SK-N-SH treated with all-trans-retinoic acid at 6 μM for 48 hours (cell line): ENCODE measurements at regions not wholly inside any gene's neighbourhood (a gene's known extent, or its start where the extent isn't known, plus 50 kb on each side); places are given as distances from the start of the nearest gene placed in this dataset.

Experiments used
- ATAC-seq: fragments of 200-7000 bp; cut with Tn5 transposase; 3 replicates; pipeline ENCODE4 v1.9.1; 2020; ENCODE audit warnings: mild to moderate bottlenecking, moderate library complexity
- ARNTL ChIP-seq: fragments of 450-650 bp; formaldehyde crosslinking; IDR thresholded peaks from 2 replicates; pipeline ENCODE4 v1.5.0; 2020; ENCODE audit warnings: low read depth, mild to moderate bottlenecking, moderate library complexity, borderline replicate concordance
- BACH2 ChIP-seq: fragments of 250-450 bp; sonication (Bioruptor Pico); IDR thresholded peaks from 2 replicates; pipeline ENCODE4 v1.9.0; 2021; ENCODE audit warnings: mild to moderate bottlenecking, borderline replicate concordance
- CREB5 ChIP-seq: fragments of 250-450 bp; sonication (Bioruptor Pico); IDR thresholded peaks from 2 replicates; pipeline ENCODE4 v1.5.1; 2020; ENCODE audit warnings: low read depth, mild to moderate bottlenecking, moderate library complexity
- CSDC2 ChIP-seq: fragments of 250-450 bp; sonication (Bioruptor Pico); IDR thresholded peaks from 2 replicates; pipeline ENCODE4 v1.5.0; 2020; ENCODE audit warnings: mild to moderate bottlenecking, moderate library complexity
- CSRNP3 ChIP-seq: fragments of 250-450 bp; sonication (Bioruptor Pico); IDR thresholded peaks from 2 replicates; pipeline ENCODE4 v1.5.1; 2021; ENCODE audit warnings: mild to moderate bottlenecking, moderate library complexity
- ESRRG ChIP-seq: fragments of 250-450 bp; sonication (Bioruptor Pico); IDR thresholded peaks from 2 replicates; pipeline ENCODE4 v1.6.1; 2021; ENCODE audit warnings: mild to moderate bottlenecking
- GLIS3 ChIP-seq: fragments of 250-450 bp; sonication (Bioruptor Pico); IDR thresholded peaks from 2 replicates; pipeline ENCODE4 v1.5.0; 2020; ENCODE audit warnings: mild to moderate bottlenecking, moderate library complexity
- ISL1 ChIP-seq: fragments of 250-450 bp; sonication (Bioruptor Pico); IDR thresholded peaks from 2 replicates; pipeline ENCODE4 v2.1.2; 2022; ENCODE audit warnings: mild to moderate bottlenecking, moderate library complexity
- OSR1 ChIP-seq: fragments of 250-450 bp; sonication (Bioruptor Pico); IDR thresholded peaks from 2 replicates; pipeline ENCODE4 v1.8.0; 2022; ENCODE audit warnings: moderate library complexity, mild to moderate bottlenecking, inconsistent platforms
- PATZ1 ChIP-seq: fragments of 250-450 bp; sonication (Bioruptor Pico); IDR thresholded peaks from 2 replicates; pipeline ENCODE4 v1.8.0; 2020; ENCODE audit warnings: mild to moderate bottlenecking, moderate library complexity, borderline replicate concordance
- POU6F1 ChIP-seq: fragments of 250-450 bp; sonication (Bioruptor Pico); IDR thresholded peaks from 2 replicates; pipeline ENCODE4 v1.8.0; 2021; ENCODE audit warnings: low read depth, mild to moderate bottlenecking, moderate library complexity, borderline replicate concordance
- PPARA ChIP-seq: fragments of 250-450 bp; sonication (Bioruptor Pico); IDR thresholded peaks from 2 replicates; pipeline ENCODE4 v1.5.0; 2020; ENCODE audit warnings: mild to moderate bottlenecking, borderline replicate concordance
- RARB ChIP-seq: fragments of 250-450 bp; sonication (Bioruptor Pico); IDR thresholded peaks from 2 replicates; pipeline ENCODE4 v1.8.0; 2021; ENCODE audit warnings: mild to moderate bottlenecking, moderate library complexity
- SNAI2 ChIP-seq: fragments of 250-450 bp; sonication (Bioruptor Pico); IDR thresholded peaks from 2 replicates; pipeline ENCODE4 v1.5.0; 2020; ENCODE audit warnings: mild to moderate bottlenecking, moderate library complexity
- TCF4 ChIP-seq: fragments of 250-450 bp; sonication (Bioruptor Pico); IDR thresholded peaks from 2 replicates; pipeline ENCODE4 v1.8.0; 2021; ENCODE audit warnings: mild to moderate bottlenecking, moderate library complexity, borderline replicate concordance
- TOX ChIP-seq: fragments of 250-450 bp; sonication (Bioruptor Pico); IDR thresholded peaks from 2 replicates; pipeline ENCODE4 v1.8.0; 2021; ENCODE audit warnings: mild to moderate bottlenecking, moderate library complexity, borderline replicate concordance
- ZC3H10 ChIP-seq: fragments of 250-450 bp; sonication (Bioruptor Pico); IDR thresholded peaks from 2 replicates; pipeline ENCODE4 v1.5.1; 2021; ENCODE audit warnings: mild to moderate bottlenecking, moderate library complexity
- ZFP3 ChIP-seq: fragments of 250-450 bp; sonication (Bioruptor Pico); IDR thresholded peaks from 2 replicates; pipeline ENCODE4 v1.5.0; 2020; ENCODE audit warnings: mild to moderate bottlenecking, moderate library complexity
- ZFP30 ChIP-seq: fragments of 450-650 bp; formaldehyde crosslinking; IDR thresholded peaks from 2 replicates; pipeline ENCODE4 v1.5.0; 2022; ENCODE audit warnings: mild to moderate bottlenecking, moderate library complexity
- ZNF565 ChIP-seq: fragments of 450-650 bp; formaldehyde crosslinking; conservative IDR thresholded peaks from 2 replicates; pipeline ENCODE4 v1.5.0; 2020; ENCODE audit warnings: low read depth, mild to moderate bottlenecking, moderate library complexity
- ZNF70 ChIP-seq: fragments of 450-650 bp; formaldehyde crosslinking; IDR thresholded peaks from 2 replicates; pipeline ENCODE4 v1.5.0; 2020; ENCODE audit warnings: mild to moderate bottlenecking, moderate library complexity
- ZNF8 ChIP-seq: fragments of 450-650 bp; formaldehyde crosslinking; IDR thresholded peaks from 2 replicates; pipeline ENCODE4 v1.5.0; 2020; ENCODE audit warnings: mild to moderate bottlenecking, moderate library complexity

GRCh38 chr6:67496191-67496590 lies 1138.9 kb upstream of the ADGRB3 start:
- TF ChIP-seq ZFP30 (CRISPR knock-in tag): no peak
- no peak for TF ChIP-seq PPARA (CRISPR knock-in tag)
- TF ChIP-seq CREB5 (CRISPR knock-in tag): no peak
- no peak for TF ChIP-seq GLIS3 (CRISPR knock-in tag)
- no peak for TF ChIP-seq ZFP3 (CRISPR knock-in tag)
- TF ChIP-seq PATZ1: no peak
- no peak for TF ChIP-seq ISL1 (CRISPR knock-in tag)
- TF ChIP-seq TOX (CRISPR knock-in tag): no peak
- TF ChIP-seq BACH2: no peak
- no peak for TF ChIP-seq ZNF70
- no peak for TF ChIP-seq RARB (CRISPR knock-in tag)
- no peak for TF ChIP-seq ESRRG (CRISPR knock-in tag)
- TF ChIP-seq SNAI2 (CRISPR knock-in tag): no peak
- no peak for TF ChIP-seq ZNF8
- TF ChIP-seq ARNTL: no peak
- no peak for TF ChIP-seq TCF4 (CRISPR knock-in tag)
- TF ChIP-seq ZNF565 (CRISPR knock-in tag): no peak
- TF ChIP-seq OSR1 (CRISPR knock-in tag): no peak
- TF ChIP-seq ZC3H10: no peak
- no peak for ATAC-seq

- TF ChIP-seq CSRNP3 (CRISPR knock-in tag) (no peak), ARNTL (no peak), ISL1 (CRISPR knock-in tag) (no peak), SNAI2 (CRISPR knock-in tag) (no peak), ZC3H10 (no peak), ESRRG (CRISPR knock-in tag) (no peak), RARB (CRISPR knock-in tag) (no peak)
- ATAC-seq: no peak
Measured at GRCh38 chr6:67493682-67494081, 1141.4 kb upstream of the ADGRB3 start.

GRCh38 chr6:67475700-67476099 lies 1159.4 kb upstream of the ADGRB3 start:
- ATAC-seq: no peak
- TF ChIP-seq ZNF565 (CRISPR knock-in tag) (no peak), RARB (CRISPR knock-in tag) (no peak), TOX (CRISPR knock-in tag) (no peak), BACH2 (no peak), POU6F1 (CRISPR knock-in tag) (no peak), OSR1 (CRISPR knock-in tag) (no peak), CREB5 (CRISPR knock-in tag) (no peak), PATZ1 (no peak), CSDC2 (no peak)
